ENCODE measurements at regions not wholly inside any gene's neighbourhood (a gene's known extent, or its start where the extent isn't known, plus 50 kb on each side); places are given as distances from the start of the nearest gene placed in this dataset.

DNA sequence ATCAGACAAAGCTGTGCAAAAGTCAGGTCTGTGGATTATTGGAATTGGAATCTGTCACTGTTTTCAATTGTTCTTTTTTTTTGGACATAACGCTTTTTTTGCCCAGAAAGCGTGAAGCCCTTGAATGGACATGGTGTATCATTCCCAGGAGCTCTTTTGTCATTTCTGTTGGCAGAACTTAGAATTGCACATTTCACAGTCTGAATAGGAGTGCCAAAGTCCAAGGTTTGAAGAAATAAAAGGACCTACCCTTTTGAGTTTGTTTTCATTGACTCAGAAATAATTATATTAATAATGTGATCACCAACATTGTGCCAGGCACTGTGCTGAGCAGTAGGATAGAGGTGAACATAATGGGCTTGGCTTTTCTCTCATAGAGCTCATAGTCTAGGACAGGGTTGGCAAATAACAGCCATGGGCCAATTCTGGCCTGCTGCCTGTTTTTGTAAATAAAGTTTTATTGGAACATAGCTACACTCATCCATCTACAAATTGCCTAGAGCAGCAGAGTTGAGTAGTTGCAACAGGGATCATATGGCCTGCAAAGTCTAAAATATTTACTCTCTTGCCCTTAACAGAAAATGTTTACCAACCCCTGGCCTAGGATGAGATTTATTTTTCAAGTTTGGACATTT, 62.6 kb upstream of the ATXN1 start:
- TF ChIP-seq POLR2A (IDR thresholded peaks at IDR 0.05; ENCODE audit: low read depth, low read length) = no peak
- TF ChIP-seq, protein P1, sequence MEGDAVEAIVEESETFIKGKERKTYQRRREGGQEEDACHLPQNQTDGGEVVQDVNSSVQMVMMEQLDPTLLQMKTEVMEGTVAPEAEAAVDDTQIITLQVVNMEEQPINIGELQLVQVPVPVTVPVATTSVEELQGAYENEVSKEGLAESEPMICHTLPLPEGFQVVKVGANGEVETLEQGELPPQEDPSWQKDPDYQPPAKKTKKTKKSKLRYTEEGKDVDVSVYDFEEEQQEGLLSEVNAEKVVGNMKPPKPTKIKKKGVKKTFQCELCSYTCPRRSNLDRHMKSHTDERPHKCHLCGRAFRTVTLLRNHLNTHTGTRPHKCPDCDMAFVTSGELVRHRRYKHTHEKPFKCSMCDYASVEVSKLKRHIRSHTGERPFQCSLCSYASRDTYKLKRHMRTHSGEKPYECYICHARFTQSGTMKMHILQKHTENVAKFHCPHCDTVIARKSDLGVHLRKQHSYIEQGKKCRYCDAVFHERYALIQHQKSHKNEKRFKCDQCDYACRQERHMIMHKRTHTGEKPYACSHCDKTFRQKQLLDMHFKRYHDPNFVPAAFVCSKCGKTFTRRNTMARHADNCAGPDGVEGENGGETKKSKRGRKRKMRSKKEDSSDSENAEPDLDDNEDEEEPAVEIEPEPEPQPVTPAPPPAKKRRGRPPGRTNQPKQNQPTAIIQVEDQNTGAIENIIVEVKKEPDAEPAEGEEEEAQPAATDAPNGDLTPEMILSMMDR (conservative IDR thresholded peaks at IDR 0.05; ENCODE audit: low read depth, low read length) = no peak
- TF ChIP-seq RAD21 (IDR thresholded peaks at IDR 0.05; ENCODE audit: low read length) = no peak
- TF ChIP-seq NFE2L2 (IDR thresholded peaks at IDR 0.05; ENCODE audit: low read depth, low read length) = no peak
- TF ChIP-seq RCOR1 (IDR thresholded peaks at IDR 0.05; ENCODE audit: insufficient replicate concordance, low read length) = no peak
- no peak for TF ChIP-seq SMC3 (IDR thresholded peaks at IDR 0.05; ENCODE audit: low read depth, low read length)
- TF ChIP-seq, protein P2, sequence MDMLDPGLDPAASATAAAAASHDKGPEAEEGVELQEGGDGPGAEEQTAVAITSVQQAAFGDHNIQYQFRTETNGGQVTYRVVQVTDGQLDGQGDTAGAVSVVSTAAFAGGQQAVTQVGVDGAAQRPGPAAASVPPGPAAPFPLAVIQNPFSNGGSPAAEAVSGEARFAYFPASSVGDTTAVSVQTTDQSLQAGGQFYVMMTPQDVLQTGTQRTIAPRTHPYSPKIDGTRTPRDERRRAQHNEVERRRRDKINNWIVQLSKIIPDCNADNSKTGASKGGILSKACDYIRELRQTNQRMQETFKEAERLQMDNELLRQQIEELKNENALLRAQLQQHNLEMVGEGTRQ (IDR thresholded peaks at IDR 0.05; ENCODE audit: low read depth, low read length) = no peak
- TF ChIP-seq, protein P3, sequence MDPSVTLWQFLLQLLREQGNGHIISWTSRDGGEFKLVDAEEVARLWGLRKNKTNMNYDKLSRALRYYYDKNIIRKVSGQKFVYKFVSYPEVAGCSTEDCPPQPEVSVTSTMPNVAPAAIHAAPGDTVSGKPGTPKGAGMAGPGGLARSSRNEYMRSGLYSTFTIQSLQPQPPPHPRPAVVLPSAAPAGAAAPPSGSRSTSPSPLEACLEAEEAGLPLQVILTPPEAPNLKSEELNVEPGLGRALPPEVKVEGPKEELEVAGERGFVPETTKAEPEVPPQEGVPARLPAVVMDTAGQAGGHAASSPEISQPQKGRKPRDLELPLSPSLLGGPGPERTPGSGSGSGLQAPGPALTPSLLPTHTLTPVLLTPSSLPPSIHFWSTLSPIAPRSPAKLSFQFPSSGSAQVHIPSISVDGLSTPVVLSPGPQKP (IDR thresholded peaks at IDR 0.05; ENCODE audit: borderline replicate concordance, low read depth, low read length) = no peak
